A673 (cell line): ENCODE measurements at regions not wholly inside any gene's neighbourhood (a gene's known extent, or its start where the extent isn't known, plus 50 kb on each side); places are given as distances from the start of the nearest gene placed in this dataset.

Source experiments
- EZH2 ChIP-seq: fragments of 200-600 bp; sonication (generic); IDR thresholded peaks from 2 replicates; pipeline ENCODE4 v1.6.1; 2017; ENCODE audit warnings: borderline replicate concordance, low read depth, mild to moderate bottlenecking, mixed read lengths, antibody characterized with exemption, low read length; ENCODE audit not compliant: poor library complexity, severe bottlenecking
- TF ChIP-seq, protein P1 (sequence below): fragments of 300-800, 200-600 bp; sonication (generic); conservative IDR thresholded peaks from 2 replicates; pipeline ENCODE4 v1.5.1; 2017; ENCODE audit warnings: low read depth, mild to moderate bottlenecking, antibody characterized with exemption, low read length, moderate library complexity, mixed read lengths

- TF ChIP-seq, protein P1, sequence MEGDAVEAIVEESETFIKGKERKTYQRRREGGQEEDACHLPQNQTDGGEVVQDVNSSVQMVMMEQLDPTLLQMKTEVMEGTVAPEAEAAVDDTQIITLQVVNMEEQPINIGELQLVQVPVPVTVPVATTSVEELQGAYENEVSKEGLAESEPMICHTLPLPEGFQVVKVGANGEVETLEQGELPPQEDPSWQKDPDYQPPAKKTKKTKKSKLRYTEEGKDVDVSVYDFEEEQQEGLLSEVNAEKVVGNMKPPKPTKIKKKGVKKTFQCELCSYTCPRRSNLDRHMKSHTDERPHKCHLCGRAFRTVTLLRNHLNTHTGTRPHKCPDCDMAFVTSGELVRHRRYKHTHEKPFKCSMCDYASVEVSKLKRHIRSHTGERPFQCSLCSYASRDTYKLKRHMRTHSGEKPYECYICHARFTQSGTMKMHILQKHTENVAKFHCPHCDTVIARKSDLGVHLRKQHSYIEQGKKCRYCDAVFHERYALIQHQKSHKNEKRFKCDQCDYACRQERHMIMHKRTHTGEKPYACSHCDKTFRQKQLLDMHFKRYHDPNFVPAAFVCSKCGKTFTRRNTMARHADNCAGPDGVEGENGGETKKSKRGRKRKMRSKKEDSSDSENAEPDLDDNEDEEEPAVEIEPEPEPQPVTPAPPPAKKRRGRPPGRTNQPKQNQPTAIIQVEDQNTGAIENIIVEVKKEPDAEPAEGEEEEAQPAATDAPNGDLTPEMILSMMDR: no peak
- no peak for TF ChIP-seq EZH2
Measured at GRCh38 chr5:33270671-33271070, 170.1 kb upstream of the TARS1 start.
